Esophagus muscularis mucosa (tissue), 3 donors: ENCODE measurements at regions not wholly inside any gene's neighbourhood (a gene's known extent, or its start where the extent isn't known, plus 50 kb on each side); places are given as distances from the start of the nearest gene placed in this dataset.

Source experiments
- POLR2A ChIP-seq: fragments of 450-650 bp; IDR thresholded peaks from one replicate; pipeline ENCODE4 v1.6.1; 2017; ENCODE audit warnings: antibody characterized with exemption, moderate library complexity, mild to moderate bottlenecking, low read depth
- POLR2AphosphoS5 ChIP-seq, 2 donors: sonication (generic); formaldehyde crosslinking; IDR thresholded peaks; one replicate each; pipeline ENCODE4 v1.6.1; 2017; ENCODE audit warnings: antibody characterized with exemption in 2 of 2
- TF ChIP-seq, protein P1 (sequence below), 3 experiments: fragments of 200-600 bp in 2 of 3; fragments of 450-650 bp in 1 of 3; sonication (generic) in 2 of 3; IDR thresholded peaks; one replicate each; pipeline ENCODE4 v1.5.1; 2017 to 2019; ENCODE audit warnings: antibody characterized with exemption in 3 of 3, mild to moderate bottlenecking in 2 of 3, moderate library complexity in 1 of 3

DNA sequence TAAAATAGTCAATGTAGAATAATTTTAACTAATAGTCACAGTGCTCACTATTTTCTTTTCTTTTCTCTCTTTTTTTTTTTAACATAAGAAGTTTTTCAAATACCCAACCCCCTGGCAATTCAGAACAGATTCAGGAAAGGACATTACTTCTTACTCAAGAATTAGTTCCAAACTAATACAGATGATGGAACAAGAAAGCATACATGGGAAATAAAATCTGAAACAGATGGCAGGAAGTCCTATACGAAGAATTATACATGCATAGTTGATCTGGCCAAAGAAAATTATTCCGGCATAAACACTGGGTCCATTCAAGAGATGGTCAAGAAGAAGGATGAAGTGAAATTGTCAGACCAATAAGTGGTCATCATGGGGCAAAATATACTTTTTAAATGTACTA, 614.4 kb upstream of the INTU start:
- TF ChIP-seq, protein P1, sequence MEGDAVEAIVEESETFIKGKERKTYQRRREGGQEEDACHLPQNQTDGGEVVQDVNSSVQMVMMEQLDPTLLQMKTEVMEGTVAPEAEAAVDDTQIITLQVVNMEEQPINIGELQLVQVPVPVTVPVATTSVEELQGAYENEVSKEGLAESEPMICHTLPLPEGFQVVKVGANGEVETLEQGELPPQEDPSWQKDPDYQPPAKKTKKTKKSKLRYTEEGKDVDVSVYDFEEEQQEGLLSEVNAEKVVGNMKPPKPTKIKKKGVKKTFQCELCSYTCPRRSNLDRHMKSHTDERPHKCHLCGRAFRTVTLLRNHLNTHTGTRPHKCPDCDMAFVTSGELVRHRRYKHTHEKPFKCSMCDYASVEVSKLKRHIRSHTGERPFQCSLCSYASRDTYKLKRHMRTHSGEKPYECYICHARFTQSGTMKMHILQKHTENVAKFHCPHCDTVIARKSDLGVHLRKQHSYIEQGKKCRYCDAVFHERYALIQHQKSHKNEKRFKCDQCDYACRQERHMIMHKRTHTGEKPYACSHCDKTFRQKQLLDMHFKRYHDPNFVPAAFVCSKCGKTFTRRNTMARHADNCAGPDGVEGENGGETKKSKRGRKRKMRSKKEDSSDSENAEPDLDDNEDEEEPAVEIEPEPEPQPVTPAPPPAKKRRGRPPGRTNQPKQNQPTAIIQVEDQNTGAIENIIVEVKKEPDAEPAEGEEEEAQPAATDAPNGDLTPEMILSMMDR (IDR thresholded peaks at IDR 0.05): no peak
- no peak for TF ChIP-seq POLR2A
- no peak for TF ChIP-seq POLR2AphosphoS5 (IDR thresholded peaks at IDR 0.05)
